Ishikawa (cell line): ENCODE measurements at regions not wholly inside any gene's neighbourhood (a gene's known extent, or its start where the extent isn't known, plus 50 kb on each side); places are given as distances from the start of the nearest gene placed in this dataset.

Experiments
- CEBPB ChIP-seq: IDR thresholded peaks from 2 replicates; pipeline ENCODE4 v1.6.1; 2012
- CREB1 ChIP-seq: IDR thresholded peaks from 2 replicates; pipeline ENCODE4 v1.6.1; 2012; ENCODE audit warnings: low read depth
- EGR1 ChIP-seq: IDR thresholded peaks from 2 replicates; pipeline ENCODE4 v1.6.1; 2012
- EP300 ChIP-seq: IDR thresholded peaks from 2 replicates; pipeline ENCODE4 v1.6.1; 2012; ENCODE audit warnings: borderline replicate concordance
- FOXM1 ChIP-seq: IDR thresholded peaks from 2 replicates; pipeline ENCODE4 v1.6.1; 2012; ENCODE audit warnings: low read depth, borderline replicate concordance
- MAX ChIP-seq: IDR thresholded peaks from 2 replicates; pipeline ENCODE4 v1.6.1; 2012
- NFIC ChIP-seq: IDR thresholded peaks from 2 replicates; pipeline ENCODE4 v1.6.1; 2012
- RAD21 ChIP-seq: IDR thresholded peaks from 2 replicates; pipeline ENCODE4 v1.6.1; 2012; ENCODE audit warnings: low read depth
- TAF1 ChIP-seq: IDR thresholded peaks from 2 replicates; pipeline ENCODE4 v1.6.1; 2012; ENCODE audit warnings: low read depth, mild to moderate bottlenecking
- TEAD4 ChIP-seq: IDR thresholded peaks from 2 replicates; pipeline ENCODE4 v1.6.1; 2012
- YY1 ChIP-seq: IDR thresholded peaks from 2 replicates; pipeline ENCODE4 v1.6.1; 2012; ENCODE audit warnings: low read depth
- ZBTB7A ChIP-seq: IDR thresholded peaks from 2 replicates; pipeline ENCODE4 v1.6.1; 2012; ENCODE audit warnings: low read depth
- TF ChIP-seq, protein P1 (sequence below): IDR thresholded peaks from 2 replicates; pipeline ENCODE4 v1.6.1; 2012; ENCODE audit warnings: low read depth, mild to moderate bottlenecking
- TF ChIP-seq, protein P2 (sequence below): IDR thresholded peaks from 2 replicates; pipeline ENCODE4 v1.6.1; 2012

GRCh38 chr2:156158808-156159207 lies 173.7 kb downstream of the NR4A2 start:
- TF ChIP-seq CREB1 (no peak), NFIC (no peak), TEAD4 (no peak), CEBPB (no peak), ZBTB7A (no peak), MAX (no peak), EGR1 (no peak), EP300 (no peak), RAD21 (no peak), FOXM1 (no peak), TAF1 (no peak), YY1 (no peak)
- TF ChIP-seq, protein P1, sequence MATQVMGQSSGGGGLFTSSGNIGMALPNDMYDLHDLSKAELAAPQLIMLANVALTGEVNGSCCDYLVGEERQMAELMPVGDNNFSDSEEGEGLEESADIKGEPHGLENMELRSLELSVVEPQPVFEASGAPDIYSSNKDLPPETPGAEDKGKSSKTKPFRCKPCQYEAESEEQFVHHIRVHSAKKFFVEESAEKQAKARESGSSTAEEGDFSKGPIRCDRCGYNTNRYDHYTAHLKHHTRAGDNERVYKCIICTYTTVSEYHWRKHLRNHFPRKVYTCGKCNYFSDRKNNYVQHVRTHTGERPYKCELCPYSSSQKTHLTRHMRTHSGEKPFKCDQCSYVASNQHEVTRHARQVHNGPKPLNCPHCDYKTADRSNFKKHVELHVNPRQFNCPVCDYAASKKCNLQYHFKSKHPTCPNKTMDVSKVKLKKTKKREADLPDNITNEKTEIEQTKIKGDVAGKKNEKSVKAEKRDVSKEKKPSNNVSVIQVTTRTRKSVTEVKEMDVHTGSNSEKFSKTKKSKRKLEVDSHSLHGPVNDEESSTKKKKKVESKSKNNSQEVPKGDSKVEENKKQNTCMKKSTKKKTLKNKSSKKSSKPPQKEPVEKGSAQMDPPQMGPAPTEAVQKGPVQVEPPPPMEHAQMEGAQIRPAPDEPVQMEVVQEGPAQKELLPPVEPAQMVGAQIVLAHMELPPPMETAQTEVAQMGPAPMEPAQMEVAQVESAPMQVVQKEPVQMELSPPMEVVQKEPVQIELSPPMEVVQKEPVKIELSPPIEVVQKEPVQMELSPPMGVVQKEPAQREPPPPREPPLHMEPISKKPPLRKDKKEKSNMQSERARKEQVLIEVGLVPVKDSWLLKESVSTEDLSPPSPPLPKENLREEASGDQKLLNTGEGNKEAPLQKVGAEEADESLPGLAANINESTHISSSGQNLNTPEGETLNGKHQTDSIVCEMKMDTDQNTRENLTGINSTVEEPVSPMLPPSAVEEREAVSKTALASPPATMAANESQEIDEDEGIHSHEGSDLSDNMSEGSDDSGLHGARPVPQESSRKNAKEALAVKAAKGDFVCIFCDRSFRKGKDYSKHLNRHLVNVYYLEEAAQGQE, result no peak
- TF ChIP-seq, protein P2, sequence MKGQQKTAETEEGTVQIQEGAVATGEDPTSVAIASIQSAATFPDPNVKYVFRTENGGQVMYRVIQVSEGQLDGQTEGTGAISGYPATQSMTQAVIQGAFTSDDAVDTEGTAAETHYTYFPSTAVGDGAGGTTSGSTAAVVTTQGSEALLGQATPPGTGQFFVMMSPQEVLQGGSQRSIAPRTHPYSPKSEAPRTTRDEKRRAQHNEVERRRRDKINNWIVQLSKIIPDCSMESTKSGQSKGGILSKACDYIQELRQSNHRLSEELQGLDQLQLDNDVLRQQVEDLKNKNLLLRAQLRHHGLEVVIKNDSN, result no peak
